RCC 7860 (cell line): ENCODE measurements at regions not wholly inside any gene's neighbourhood (a gene's known extent, or its start where the extent isn't known, plus 50 kb on each side); places are given as distances from the start of the nearest gene placed in this dataset.
"Not testable (repeated sequence)": the region's sequence is repeated elsewhere in the genome, so short reads cannot be mapped to it uniquely, and the experiment has no call there.

Source experiments
- DNase-seq: peaks from one replicate; pipeline ENCODE4 v3.0.0-alpha.2; 2015; ENCODE audit warnings: low spot score
- FAIRE-seq: peaks from 2 replicates; lab custom pipeline; 2012; peaks lifted over from hg19 to GRCh38; lab: Jason Lieb, UNC

GRCh38 chr5:101664071-101664791 is 631.9 kb downstream of the SLCO4C1 start:
- DNase-seq (no peak), FAIRE-seq (no peak)

GRCh38 chr5:101663543-101663942 is 632.5 kb downstream of the SLCO4C1 start:
- FAIRE-seq (no peak), DNase-seq (no peak)

- DNase-seq (no peak), FAIRE-seq (no peak)
These were observed 633.8 kb downstream of the SLCO4C1 start for GRCh38 chr5:101662263-101662662.

GRCh38 chr5:101658433-101658832 is 637.7 kb downstream of the SLCO4C1 start:
- no peak for FAIRE-seq
- DNase-seq = no peak

GRCh38 chr5:101653996-101654395 is 642.1 kb downstream of the SLCO4C1 start:
- no peak for DNase-seq
- no peak for FAIRE-seq

- DNase-seq (no peak), FAIRE-seq (no peak)
These were observed 648.2 kb downstream of the SLCO4C1 start for GRCh38 chr5:101647861-101648260.

- FAIRE-seq = no peak
- no peak for DNase-seq
These were observed 652.3 kb downstream of the SLCO4C1 start for GRCh38 chr5:101643794-101644193.

GRCh38 chr5:101637599-101637998 is 658.5 kb downstream of the SLCO4C1 start:
- DNase-seq (no peak), FAIRE-seq (no peak)

- FAIRE-seq, DNase-seq: not testable (repeated sequence)
These were observed 668.3 kb downstream of the SLCO4C1 start for GRCh38 chr5:101627770-101628169.

GRCh38 chr5:101626572-101626971 is 669.5 kb downstream of the SLCO4C1 start:
- DNase-seq (no peak), FAIRE-seq (no peak)

GRCh38 chr5:101611039-101611438 is 685.0 kb downstream of the SLCO4C1 start:
- no peak for FAIRE-seq

GRCh38 chr5:101608322-101608721 is 687.8 kb downstream of the SLCO4C1 start:
- FAIRE-seq = no peak

More at GRCh38 chr5:101611039-101611438, 685.0 kb downstream of the SLCO4C1 start:
- DNase-seq = no peak

GRCh38 chr5:101605700-101606099 is 690.4 kb downstream of the SLCO4C1 start:
- no peak for FAIRE-seq
- DNase-seq = no peak

More at GRCh38 chr5:101608322-101608721, 687.8 kb downstream of the SLCO4C1 start:
- no peak for DNase-seq

GRCh38 chr5:101600614-101601013 is 695.5 kb downstream of the SLCO4C1 start:
- no peak for FAIRE-seq
- DNase-seq = no peak

GRCh38 chr5:101590384-101590783 is 687.3 kb upstream of the ST8SIA4 start:
- DNase-seq (no peak), FAIRE-seq (no peak)

- FAIRE-seq (no peak), DNase-seq (no peak)
These were observed 682.3 kb upstream of the ST8SIA4 start for GRCh38 chr5:101585366-101585765.

- FAIRE-seq (no peak), DNase-seq (no peak)
These were observed 677.5 kb upstream of the ST8SIA4 start for GRCh38 chr5:101580591-101580990.

GRCh38 chr5:101574017-101574416 is 670.9 kb upstream of the ST8SIA4 start:
- FAIRE-seq = no peak

GRCh38 chr5:101561018-101561417 is 657.9 kb upstream of the ST8SIA4 start:
- FAIRE-seq (no peak), DNase-seq (no peak)

More at GRCh38 chr5:101574017-101574416, 670.9 kb upstream of the ST8SIA4 start:
- no peak for DNase-seq

- DNase-seq (no peak), FAIRE-seq (no peak)
These were observed 640.7 kb upstream of the ST8SIA4 start for GRCh38 chr5:101543780-101544179.

- FAIRE-seq (no peak), DNase-seq (no peak)
These were observed 636.2 kb upstream of the ST8SIA4 start for GRCh38 chr5:101539315-101539714.

GRCh38 chr5:101535626-101536025 is 632.5 kb upstream of the ST8SIA4 start:
- DNase-seq (no peak), FAIRE-seq (no peak)
